Tibial nerve (tissue), 3 donors: ENCODE measurements at regions not wholly inside any gene's neighbourhood (a gene's known extent, or its start where the extent isn't known, plus 50 kb on each side); places are given as distances from the start of the nearest gene placed in this dataset.

Experiments
- CTCF ChIP-seq, 5 experiments: fragments of 200-600 bp in 3 of 5; fragments of 450-650 bp in 2 of 5; sonication (generic) in 3 of 5; IDR thresholded peaks; one replicate each; pipeline ENCODE4 v1.5.1; 2016 to 2019; ENCODE audit warnings: antibody characterized with exemption in 5 of 5, mild to moderate bottlenecking in 3 of 5, moderate library complexity in 2 of 5
- POLR2A ChIP-seq, 2 donors: fragments of 450-650 bp; IDR thresholded peaks; one replicate each; pipeline ENCODE4 v1.6.1; 2017; ENCODE audit warnings: antibody characterized with exemption in 2 of 2, mild to moderate bottlenecking in 2 of 2, moderate library complexity in 2 of 2

- no peak for TF ChIP-seq CTCF (IDR thresholded peaks at IDR 0.05)
- TF ChIP-seq POLR2A (IDR thresholded peaks at IDR 0.05) = no peak
Observed at GRCh38 chr20:8963330-8963729, 105.6 kb upstream of the PLCB4 start.
